Stimulated activated CD8-positive, alpha-beta memory T cell treated with anti-CD3 and anti-CD28 coated beads, Interleukin-7, amount 100 ng/mL, for 1 hour (primary cell): ENCODE measurements at regions not wholly inside any gene's neighbourhood (a gene's known extent, or its start where the extent isn't known, plus 50 kb on each side); places are given as distances from the start of the nearest gene placed in this dataset.

Source experiments
- DNase-seq, 2 donors: peaks; one replicate each; pipeline ENCODE4 v3.0.0-alpha.2; 2020; ENCODE audit warnings: low read depth in 2 of 2

GRCh38 chr9:106502930-106503329 is 360.0 kb upstream of the ZNF462 start:
- DNase-seq, result no peak

- DNase-seq, result no peak
These were observed 359.2 kb upstream of the ZNF462 start for GRCh38 chr9:106503759-106504158.

- no peak for DNase-seq
These were observed 336.2 kb upstream of the ZNF462 start for GRCh38 chr9:106526716-106527204.

DNA sequence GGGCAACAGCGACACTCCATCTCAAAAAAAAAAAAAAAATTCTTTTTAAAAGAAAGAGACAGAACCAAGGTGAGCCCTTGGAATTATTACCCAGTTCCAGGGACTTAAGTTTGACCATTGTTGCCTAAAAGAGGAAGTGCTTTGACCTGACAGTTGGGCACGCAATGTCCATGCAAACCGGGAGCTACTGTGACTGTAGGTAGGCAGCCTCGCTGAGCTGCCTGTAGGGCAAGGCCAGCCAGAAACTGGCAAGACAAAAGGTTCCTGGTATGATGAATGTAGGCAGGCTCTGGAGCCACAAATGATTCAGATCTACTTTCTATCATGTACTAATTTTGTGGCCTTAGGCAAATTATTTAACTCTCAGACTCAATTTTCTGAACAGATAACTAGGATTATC is 334.8 kb upstream of the ZNF462 start:
- DNase-seq, result no peak

- no peak for DNase-seq
These were observed 333.4 kb upstream of the ZNF462 start for GRCh38 chr9:106529616-106530015.

DNA sequence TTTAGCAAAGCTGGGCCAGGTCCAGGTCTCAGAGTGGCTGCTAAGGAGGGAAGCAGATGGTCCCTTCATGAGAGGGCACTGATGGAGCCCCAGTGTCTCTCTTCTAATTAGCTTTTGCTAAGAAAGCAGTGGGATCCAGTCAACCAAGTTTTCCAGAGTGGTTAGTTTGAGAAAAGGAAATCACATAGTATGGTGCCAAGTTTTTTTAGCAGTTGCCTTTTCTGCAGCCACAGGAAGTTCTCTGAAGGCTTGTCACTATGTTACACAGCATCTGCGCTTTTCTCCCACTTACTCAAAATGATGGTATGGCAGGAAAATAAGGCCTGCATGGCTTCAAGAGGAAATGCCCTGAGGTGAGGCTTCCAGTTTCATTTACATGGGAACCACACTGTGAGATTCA is 331.5 kb upstream of the ZNF462 start:
- DNase-seq, result no peak

GRCh38 chr9:106532306-106533015 is 330.5 kb upstream of the ZNF462 start:
- no peak for DNase-seq

DNA sequence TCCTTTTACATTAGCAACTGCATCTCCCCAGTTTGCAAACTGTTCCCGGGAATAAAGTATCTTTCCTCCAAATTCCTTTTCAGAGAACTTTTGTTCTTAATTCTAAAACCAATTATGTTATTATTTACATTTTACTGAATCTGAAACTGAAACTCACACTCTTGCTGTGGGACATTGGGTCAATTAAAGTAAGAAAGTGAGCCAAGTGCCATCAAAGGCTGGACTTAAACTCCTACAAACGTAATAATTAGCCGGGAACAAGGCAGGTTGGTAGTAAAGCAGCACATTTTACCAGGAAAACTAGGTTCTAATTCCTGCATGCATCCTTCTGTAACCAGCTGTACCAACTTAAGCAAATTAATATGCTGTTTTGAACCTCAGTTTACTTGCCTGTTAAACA is 328.2 kb upstream of the ZNF462 start:
- DNase-seq, result no peak

DNA sequence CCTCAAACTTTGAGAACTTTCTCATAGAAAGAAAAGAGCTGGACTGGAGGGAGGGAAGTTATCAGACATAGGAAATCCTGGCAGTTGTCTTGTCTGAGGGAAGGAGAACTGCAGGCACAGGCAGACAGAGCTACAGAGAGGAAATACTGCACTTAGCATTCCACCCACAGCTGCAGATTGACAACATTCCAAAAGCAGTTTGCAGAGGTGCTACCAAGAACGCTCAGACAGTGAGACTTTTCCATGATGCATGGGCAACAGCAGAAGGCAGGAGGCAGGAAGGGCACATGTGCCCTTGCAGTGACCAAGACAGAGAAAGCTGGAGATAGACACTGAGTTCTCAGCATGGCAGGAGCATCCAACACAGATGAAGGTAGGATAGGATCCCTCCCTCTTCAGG is 327.5 kb upstream of the ZNF462 start:
- DNase-seq, result no peak

DNA sequence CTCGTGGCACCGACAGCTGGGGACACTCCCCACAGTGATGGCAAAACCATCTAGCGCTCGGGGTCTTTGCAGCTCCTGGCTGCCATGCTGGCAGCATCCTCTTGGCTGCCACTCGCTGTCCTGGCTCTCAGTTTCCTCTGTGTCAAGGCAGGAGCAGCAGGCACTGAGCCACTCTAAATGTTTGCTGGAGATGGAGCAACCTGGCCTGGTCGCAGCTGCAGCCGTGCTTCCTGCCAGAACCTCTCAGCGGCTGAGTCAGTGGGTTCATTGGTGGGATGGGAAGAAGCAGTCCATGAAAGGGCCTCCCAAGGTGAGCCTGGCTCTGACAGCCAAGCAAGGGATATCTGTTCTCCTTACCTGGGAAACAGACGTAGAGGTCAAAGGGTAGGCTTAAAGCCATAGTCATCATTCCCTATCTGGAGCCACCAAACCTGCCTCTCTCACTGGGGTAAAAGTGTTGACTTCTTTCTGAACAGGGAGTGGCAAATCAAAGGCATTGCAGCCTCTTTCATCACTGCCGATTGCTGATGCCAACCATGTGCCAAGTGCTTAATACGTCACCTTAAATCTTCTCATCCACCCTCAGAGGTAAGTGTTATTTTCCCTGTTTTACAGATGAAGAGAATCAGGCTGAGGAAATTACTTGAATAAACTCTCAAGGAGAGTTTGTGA is 304.8 kb upstream of the ZNF462 start:
- no peak for DNase-seq

- DNase-seq, result no peak
These were observed 302.4 kb upstream of the ZNF462 start for GRCh38 chr9:106560540-106560939.

DNA sequence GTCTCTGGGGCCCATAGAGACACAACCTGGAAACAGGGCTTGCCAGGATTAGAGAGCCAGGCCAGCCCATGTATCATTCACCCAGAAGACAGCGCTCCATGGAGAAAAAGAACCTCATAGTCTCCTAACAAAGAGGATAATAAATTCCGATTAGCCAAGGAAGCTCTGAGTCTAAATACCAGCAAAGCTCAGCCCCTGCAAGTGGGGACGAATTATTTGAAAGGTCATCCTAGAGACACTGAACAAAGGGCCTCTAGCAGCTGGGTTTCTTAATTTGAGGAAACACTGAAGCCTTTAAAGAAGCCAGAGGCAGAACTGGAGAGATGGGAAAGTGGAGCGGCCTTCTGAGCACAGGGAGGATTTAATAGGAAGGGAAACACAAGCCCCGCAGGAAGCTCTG is 287.1 kb upstream of the ZNF462 start:
- no peak for DNase-seq

DNA sequence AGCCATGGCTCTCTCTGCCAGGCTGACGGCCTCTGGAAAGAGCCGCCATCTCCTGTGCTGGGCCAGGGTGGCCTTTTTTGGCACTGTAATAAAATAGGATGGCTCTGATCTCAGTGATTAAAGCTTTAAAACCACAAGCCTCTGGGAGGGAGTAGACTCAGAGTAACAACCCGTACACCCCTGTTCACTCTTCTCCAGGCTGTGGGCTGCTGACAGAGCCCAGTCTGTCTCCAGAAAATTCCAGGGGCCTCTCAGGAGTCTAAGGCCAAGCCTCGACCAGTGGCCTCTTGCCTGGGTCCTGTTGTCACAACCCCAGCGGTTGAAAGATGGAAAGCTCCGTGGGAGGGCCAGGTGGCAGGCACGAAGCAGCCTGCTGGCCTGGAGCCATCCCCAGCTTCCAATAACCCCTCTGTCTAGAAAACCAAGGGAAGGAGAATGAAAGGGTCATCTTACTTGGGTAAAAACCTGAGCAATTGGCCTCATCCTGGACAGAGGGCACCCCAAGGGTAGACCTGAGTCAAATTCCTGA is 286.7 kb upstream of the ZNF462 start:
- DNase-seq, result no peak

DNA sequence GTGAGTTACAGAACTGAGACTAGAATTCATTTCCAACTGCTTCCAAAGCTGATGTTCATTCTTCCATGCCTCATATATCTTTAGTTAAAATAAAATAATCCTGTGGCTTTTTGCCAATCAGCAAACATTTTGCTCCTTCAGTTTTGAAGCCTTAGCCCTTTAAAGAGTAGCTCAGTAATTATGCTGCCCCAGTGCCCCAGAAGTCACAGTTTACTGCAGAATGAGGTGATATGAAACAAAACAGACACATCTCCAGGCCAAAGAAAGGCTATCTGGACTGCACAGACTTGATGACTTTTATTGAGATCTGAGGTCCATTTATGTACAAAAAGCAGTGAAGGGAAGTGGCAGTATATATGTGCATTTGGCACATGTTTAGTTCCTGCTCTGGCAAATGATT is 285.8 kb upstream of the ZNF462 start:
- DNase-seq, result no peak

DNA sequence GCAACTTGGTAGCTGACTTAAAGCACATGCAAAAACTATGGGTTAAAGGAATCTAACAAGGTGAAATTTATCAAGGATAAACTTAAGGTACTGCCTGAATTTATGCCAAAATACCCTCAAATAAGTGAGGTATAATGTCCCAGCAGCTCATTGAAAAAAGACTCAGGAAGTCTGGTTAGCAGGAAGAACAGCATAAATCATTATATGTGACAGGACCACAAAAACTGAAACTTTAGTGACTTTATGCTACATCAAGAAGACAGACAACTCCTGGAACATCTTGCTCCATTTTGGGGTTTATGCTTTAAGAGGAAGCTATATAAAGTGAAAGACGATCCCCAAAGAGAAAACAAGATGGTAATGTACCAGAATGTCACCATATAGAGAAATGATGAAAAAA is 282.4 kb upstream of the ZNF462 start:
- DNase-seq, result no peak

- no peak for DNase-seq
These were observed 281.0 kb upstream of the ZNF462 start for GRCh38 chr9:106581973-106582372.

DNA sequence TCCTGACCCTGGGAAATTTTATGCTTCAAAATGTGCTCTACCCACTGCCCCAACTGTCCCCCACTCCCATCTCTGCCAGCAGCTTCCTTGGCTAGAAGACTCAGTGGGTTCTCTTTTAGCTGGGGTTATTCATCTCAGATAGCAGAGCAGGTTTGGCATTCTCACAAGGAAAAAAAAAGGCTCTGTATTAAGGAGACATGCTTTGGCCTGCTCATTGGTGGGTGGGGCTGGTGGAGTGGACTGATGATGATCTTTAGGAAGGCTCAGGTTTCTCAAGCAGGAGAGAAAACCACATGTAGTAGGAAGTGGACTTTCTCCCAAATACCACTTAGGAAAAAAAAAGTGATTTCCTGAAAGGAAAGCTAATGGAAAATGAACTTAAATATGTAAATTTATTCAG is 279.2 kb upstream of the ZNF462 start:
- DNase-seq, result no peak

DNA sequence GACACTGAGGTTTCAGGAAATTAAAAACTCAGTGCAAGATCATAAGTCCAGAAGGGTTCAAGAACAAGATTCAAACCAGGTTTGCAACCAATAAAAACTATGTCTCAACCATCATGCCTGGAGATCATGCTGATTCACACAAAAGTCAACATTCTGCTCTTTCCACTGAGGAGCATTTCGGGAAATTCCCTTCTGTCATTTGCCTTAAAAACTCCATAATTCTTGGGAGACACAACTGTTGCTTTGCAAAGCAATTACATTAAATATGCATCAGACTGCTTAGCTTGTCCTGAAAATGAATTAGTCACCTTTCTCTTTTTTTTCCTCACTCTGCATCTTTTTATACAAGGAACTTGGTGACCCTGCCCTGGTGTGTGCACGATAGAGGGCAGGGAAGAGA is 275.9 kb upstream of the ZNF462 start:
- DNase-seq, result no peak

DNA sequence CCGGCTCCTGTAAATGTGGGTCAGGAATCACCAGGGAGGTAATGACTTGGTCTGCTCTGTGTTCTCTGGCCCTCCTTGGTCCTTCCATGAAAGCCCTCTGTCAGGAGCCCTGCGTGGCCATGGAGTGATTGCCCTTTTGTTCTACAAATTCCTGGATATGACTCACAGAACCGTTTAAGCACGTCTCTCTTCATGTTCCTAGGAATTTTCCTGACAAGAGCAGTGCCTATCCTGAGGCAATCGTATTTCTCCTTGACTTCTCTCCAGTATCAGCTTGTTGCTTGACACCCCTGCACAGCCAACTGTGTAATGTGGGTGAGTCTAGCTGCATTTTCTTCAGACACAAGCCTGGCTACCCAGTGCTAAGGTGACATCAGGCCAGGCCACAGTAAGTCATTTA is 274.3 kb upstream of the ZNF462 start:
- DNase-seq, result no peak

- DNase-seq, result no peak
These were observed 272.0 kb upstream of the ZNF462 start for GRCh38 chr9:106590759-106591505.

GRCh38 chr9:106593201-106593600 is 269.8 kb upstream of the ZNF462 start:
- DNase-seq, result no peak

DNA sequence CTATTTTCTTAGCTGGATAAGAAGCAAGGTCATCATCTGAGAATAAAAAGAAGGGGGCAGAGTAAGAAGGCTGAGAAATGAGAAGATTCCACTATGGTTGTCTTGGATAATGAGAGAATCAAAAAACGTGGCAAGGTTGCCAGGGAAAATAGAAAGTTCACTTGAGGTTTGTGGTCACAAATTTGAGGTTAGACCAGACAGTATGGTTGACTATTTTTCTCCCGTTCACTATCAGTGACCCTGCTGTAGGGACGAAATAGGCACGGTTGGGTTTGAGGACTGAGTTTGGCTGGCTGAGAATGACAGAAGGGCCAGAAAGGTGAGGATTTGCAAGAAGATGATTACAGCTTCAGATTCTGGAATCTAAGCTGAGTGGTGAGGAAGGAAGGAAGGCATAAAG is 266.0 kb upstream of the ZNF462 start:
- DNase-seq, result no peak
